ENCODE measurements at regions not wholly inside any gene's neighbourhood (a gene's known extent, or its start where the extent isn't known, plus 50 kb on each side); places are given as distances from the start of the nearest gene placed in this dataset.

DNA sequence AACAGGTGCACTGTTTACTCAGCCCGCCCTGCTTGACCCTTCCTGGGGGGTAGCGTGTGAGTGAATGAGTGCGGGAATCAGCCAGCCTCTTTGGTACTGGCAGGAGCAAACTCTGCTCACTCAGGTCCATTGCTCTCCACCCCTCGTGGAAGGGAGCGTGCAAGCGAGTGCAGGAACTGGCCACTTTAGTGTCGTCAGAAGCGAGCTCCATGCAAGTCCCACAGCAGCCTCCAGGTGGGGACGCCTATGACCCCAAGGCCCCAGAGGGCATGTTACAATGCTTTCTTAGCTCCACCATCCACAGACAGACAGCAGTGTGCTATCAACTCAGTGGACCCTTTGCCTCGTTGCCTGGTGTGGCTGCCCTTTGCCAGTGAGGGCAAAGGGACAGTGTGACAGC is 1025.1 kb upstream of the CDH8 start:
- DNase-seq: no peak
- H3K27me3 Mint-ChIP-seq: no peaks in the 10 kb centered on the region
- no peak overlapping the region for H3K4me3 Mint-ChIP-seq
- intact Hi-C loops (cut with micrococcal nuclease): no loop called here
- H3K27ac Mint-ChIP-seq: no peak overlapping the region
- no peaks in the 10 kb centered on the region for H3K36me3 Mint-ChIP-seq
- CTCF ChIA-PET: no interaction called here
- peaks cover 46% of the 10 kb centered on the region for H3K9me3 Mint-ChIP-seq
- POLR2A ChIA-PET: no interaction called here
- no peaks in the 10 kb centered on the region for H3K4me1 Mint-ChIP-seq (ENCODE audit: low read depth)

DNA sequence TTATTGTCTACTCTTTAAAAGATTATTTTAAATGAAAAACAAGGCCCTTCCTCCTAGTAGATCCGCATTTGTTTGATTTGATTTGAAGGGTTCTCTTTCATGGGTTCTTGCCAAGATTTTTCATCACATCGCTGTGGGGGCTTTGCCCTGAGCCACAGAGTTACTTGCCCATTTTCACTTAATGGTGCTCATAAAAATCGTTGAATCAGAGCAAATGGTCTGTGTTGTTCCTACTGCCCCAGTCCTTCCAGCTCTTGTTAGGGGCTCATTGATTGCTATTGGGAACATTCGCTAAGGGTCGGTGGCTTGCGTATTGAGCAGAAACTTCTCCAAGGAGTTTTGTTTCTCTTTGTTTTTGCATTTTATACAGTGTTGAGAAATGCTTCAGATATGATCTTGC is 1023.4 kb upstream of the CDH8 start:
- no peak overlapping the region for H3K4me3 Mint-ChIP-seq
- H3K9me3 Mint-ChIP-seq: peaks cover 46% of the 10 kb centered on the region
- no peaks in the 10 kb centered on the region for H3K36me3 Mint-ChIP-seq
- no peak for DNase-seq
- no peaks in the 10 kb centered on the region for H3K27me3 Mint-ChIP-seq
- ChIA-PET POLR2A (no interaction called here), CTCF (no interaction called here)
- no peak overlapping the region for H3K27ac Mint-ChIP-seq
- no peaks in the 10 kb centered on the region for H3K4me1 Mint-ChIP-seq (ENCODE audit: low read depth)
- intact Hi-C loops (cut with micrococcal nuclease): no loop called here

DNA sequence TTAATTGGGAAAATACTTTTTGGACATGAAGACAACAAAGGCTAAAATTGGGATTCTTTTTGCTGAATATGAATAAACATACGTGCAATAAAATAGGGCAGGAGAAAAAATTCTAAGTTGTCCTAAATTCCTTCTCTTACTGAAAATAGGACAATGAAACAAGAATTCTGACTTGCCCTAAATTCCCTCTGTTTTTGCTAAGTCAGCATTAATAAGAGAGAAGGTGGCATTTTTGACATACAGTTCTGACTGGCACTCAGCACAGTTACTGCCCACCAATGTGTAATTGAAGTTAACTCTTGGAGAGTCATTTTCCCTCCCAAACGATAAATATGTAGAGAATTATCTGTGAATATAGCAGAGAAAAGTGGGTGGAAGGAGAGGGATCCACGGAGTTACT is 1021.1 kb upstream of the CDH8 start:
- Mint-ChIP-seq H3K4me3 (no peak overlapping the region), H3K27me3 (no peaks in the 10 kb centered on the region), H3K27ac (no peak overlapping the region), H3K36me3 (no peaks in the 10 kb centered on the region), H3K9me3 (peaks cover 38% of the 10 kb centered on the region), H3K4me1 (ENCODE audit: low read depth) (no peaks in the 10 kb centered on the region)
- intact Hi-C loops (cut with micrococcal nuclease): no loop called here
- DNase-seq: no peak
- ChIA-PET POLR2A (no interaction called here), CTCF (no interaction called here)

DNA sequence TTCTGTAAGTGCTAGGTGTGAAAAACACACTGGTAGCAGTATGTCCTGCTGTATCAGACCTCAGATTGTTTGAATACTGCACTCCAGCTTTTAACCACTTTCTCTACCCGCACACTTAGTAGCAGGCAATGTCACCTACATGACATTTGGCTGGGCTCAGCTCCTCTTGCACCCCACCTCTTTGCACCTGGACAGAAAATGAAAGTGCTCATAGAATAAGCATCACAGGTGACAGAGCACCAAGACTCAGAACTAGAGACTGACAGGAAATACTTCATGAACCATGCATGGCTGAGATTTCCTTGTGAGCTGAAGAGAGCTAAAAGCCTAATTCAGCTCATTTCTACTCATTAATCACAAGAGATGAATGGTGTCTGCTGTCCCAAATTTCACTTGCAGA is 1014.2 kb upstream of the CDH8 start:
- peaks cover 29% of the 10 kb centered on the region for H3K9me3 Mint-ChIP-seq
- DNase-seq: no peak
- H3K4me1 Mint-ChIP-seq (ENCODE audit: low read depth): no peaks in the 10 kb centered on the region
- no peak overlapping the region for H3K4me3 Mint-ChIP-seq
- H3K36me3 Mint-ChIP-seq: no peaks in the 10 kb centered on the region
- H3K27me3 Mint-ChIP-seq: no peaks in the 10 kb centered on the region
- H3K27ac Mint-ChIP-seq: no peak overlapping the region
- CTCF ChIA-PET: no interaction called here
- POLR2A ChIA-PET: no interaction called here
- intact Hi-C loops (cut with micrococcal nuclease): no loop called here

DNA sequence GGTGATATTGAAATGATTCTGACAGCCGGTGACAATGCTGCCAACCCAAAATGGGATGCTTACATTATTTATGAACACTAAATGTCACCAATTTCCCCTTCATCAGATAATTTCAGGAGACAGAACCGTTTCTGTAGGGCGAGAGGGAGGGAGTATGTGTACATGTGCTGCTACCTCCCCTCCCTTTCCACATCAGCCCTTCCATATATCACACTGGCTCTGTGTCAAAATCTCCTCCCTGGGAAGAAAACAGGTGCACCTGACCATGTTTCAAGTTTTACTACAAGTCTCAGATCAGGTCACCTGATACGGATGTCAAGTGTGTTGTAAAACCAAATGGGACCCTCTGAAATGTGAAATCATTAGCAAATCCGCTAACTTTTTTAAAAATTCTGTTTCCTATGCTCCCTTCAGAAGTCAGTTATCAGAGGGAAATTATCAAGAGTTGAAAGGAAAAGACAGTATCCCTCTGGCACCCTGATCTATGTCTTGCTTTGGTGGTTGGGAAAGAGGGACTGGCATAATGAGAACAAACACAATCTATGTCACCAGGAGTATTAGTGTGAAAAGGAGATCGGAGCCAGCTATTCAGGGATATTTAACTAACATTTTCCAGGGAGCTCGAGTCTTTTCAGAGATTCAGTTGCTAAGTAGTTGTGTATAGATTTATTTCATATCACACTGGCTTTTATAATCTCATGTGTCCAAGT is 1002.3 kb upstream of the CDH8 start:
- no peak overlapping the region for H3K27ac Mint-ChIP-seq
- H3K9me3 Mint-ChIP-seq: peaks cover 39% of the 10 kb centered on the region
- ChIA-PET POLR2A (no interaction called here), CTCF (no interaction called here)
- no peaks in the 10 kb centered on the region for H3K27me3 Mint-ChIP-seq
- no peaks in the 10 kb centered on the region for H3K4me1 Mint-ChIP-seq (ENCODE audit: low read depth)
- H3K4me3 Mint-ChIP-seq: no peak overlapping the region
- no peak for DNase-seq
- no peaks in the 10 kb centered on the region for H3K36me3 Mint-ChIP-seq
- intact Hi-C loops (cut with micrococcal nuclease): no loop called here

DNA sequence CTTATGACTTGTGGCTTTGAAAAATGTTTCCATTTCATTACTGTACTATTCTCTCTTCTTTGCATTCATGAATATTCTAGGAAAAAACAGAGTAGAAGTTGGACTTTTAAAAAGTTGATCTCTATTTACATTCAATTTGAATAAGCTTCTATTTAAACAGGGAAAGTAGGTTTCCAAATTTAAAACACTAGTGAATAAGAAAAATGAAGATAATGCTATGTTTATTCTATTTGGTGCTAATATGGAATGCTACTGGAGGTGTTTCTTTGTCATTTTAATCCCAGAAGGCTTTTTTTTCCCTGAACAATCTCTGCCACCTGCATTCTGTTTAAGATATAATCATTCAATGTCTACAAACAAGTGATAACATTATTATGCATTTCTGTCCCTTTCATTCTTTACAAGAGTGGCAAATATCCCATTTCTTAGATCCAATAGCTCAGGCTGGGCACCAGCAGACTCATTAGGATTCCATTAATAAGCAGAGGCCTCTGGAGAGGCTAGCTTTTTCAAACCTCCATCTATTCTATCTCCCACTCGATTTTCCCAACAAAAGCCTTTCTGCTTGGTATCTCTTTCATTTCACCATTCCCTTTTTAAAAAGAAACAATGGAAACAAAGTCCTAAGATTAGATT is 1001.6 kb upstream of the CDH8 start:
- ChIA-PET POLR2A (no interaction called here), CTCF (no interaction called here)
- no peaks in the 10 kb centered on the region for H3K36me3 Mint-ChIP-seq
- no peaks in the 10 kb centered on the region for H3K27me3 Mint-ChIP-seq
- no peak overlapping the region for H3K4me3 Mint-ChIP-seq
- H3K4me1 Mint-ChIP-seq (ENCODE audit: low read depth): no peaks in the 10 kb centered on the region
- DNase-seq: no peak
- no peak overlapping the region for H3K27ac Mint-ChIP-seq
- peaks cover 45% of the 10 kb centered on the region for H3K9me3 Mint-ChIP-seq
- intact Hi-C loops (cut with micrococcal nuclease): no loop called here

DNA sequence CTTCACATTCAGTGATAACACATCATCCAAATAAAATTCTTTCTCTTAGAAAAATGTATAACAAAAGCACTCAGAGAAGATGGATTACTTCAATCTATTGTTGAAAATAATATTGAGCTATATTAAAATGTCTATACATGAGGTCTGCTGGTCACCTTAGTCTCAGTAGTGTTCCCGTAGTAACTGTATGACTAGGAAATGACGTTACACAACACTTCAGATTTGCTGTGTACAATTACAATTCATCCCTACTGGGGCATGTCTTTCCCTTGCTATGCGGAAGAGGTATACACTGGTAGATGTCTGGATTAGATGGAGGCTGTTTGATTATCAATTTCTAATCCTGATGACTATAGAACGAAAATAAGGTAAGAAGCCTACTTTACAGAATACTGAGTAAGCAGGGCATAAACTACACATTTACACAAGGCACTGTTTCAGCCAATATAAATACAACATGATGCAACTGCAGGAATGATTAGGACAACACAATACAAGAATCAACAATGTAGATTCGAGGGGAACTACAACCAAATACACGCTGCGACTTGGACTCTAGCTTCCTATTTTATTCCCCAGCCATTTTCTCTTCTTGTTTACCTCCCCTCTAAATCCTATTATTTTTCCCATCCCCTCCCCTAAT is 982.5 kb upstream of the CDH8 start:
- Mint-ChIP-seq H3K4me1 (ENCODE audit: low read depth) (no peaks in the 10 kb centered on the region), H3K36me3 (no peaks in the 10 kb centered on the region), H3K27me3 (no peaks in the 10 kb centered on the region), H3K4me3 (no peak overlapping the region), H3K9me3 (peaks cover 34% of the 10 kb centered on the region), H3K27ac (no peak overlapping the region)
- intact Hi-C loops (cut with micrococcal nuclease): no loop called here
- ChIA-PET CTCF (no interaction called here), POLR2A (no interaction called here)
- DNase-seq: no peak

DNA sequence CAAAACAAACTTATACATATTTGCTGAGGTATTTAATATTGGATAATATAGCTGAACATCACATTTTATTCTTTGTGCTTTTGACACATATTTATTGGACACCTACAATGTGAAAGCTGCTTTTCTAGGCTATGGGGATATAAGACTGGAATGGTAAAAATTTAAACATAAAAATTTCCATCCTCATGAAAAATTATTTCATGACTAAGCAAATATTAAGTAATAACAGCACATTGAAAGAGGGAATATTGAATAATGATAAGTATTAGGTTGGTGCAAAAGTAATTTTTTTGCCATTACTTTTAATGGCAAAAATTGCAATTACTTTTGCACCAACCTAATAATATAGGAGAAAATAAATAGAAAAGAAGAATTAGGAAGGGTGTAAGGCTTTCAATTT is 972.5 kb upstream of the CDH8 start:
- Mint-ChIP-seq H3K27me3 (no peaks in the 10 kb centered on the region), H3K27ac (no peak overlapping the region), H3K4me3 (no peak overlapping the region), H3K4me1 (ENCODE audit: low read depth) (no peaks in the 10 kb centered on the region), H3K9me3 (peaks cover 38% of the 10 kb centered on the region), H3K36me3 (no peaks in the 10 kb centered on the region)
- POLR2A ChIA-PET: interaction anchor here (0.6 kb wide), 1 partner anchor 608 kb away, joined by 5 read pairs; no protein-coding TSS in a partner anchor
- CTCF ChIA-PET: no interaction called here
- intact Hi-C loops (cut with micrococcal nuclease): no loop called here
- DNase-seq: no peak

DNA sequence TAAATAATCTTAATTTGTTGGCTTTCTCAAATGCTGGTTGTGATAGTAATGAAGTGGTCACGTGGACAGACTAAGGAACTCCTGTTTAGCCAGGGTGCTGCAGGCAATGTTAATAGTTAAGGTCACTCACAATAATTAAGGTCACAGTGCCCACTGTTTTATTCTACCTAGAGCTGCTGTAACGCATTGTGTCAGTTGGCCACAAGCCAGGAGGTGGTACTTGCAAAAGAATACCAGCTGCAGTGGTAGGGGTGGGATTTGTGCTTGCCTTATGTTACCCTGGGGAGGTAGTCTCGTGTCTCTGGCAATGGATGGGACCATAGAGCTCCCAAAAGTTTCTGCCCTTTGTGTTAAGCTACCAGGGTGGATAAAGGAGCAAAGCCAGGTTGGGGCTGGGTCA is 969.1 kb upstream of the CDH8 start:
- Mint-ChIP-seq H3K27me3 (no peaks in the 10 kb centered on the region), H3K4me1 (ENCODE audit: low read depth) (no peaks in the 10 kb centered on the region), H3K9me3 (peaks cover 37% of the 10 kb centered on the region), H3K4me3 (no peak overlapping the region), H3K27ac (no peak overlapping the region), H3K36me3 (no peaks in the 10 kb centered on the region)
- intact Hi-C loops (cut with micrococcal nuclease): no loop called here
- ChIA-PET POLR2A (no interaction called here), CTCF (no interaction called here)
- no peak for DNase-seq

DNA sequence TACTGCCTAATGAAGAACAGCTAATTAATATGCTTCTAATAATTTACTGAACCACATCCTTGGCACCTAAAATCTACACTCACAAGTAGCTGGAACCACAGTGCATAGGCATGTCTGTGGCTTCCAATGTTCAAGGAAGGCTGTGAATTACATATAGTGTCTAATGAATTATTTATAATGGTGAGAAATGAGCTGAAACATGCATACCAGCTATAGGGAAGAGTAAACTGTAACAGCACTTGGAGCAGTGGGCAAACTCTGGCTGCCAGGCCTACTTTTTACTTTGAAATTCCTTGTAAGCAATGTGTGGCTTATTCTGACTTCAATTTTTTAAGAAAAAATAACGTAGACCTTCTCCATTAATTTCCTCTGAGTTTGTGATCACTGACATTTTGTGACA is 953.2 kb upstream of the CDH8 start:
- ChIA-PET POLR2A (no interaction called here), CTCF (no interaction called here)
- DNase-seq: no peak
- H3K27ac Mint-ChIP-seq: no peak overlapping the region
- H3K27me3 Mint-ChIP-seq: no peaks in the 10 kb centered on the region
- no peak overlapping the region for H3K4me3 Mint-ChIP-seq
- no peaks in the 10 kb centered on the region for H3K4me1 Mint-ChIP-seq (ENCODE audit: low read depth)
- no peaks in the 10 kb centered on the region for H3K36me3 Mint-ChIP-seq
- intact Hi-C loops (cut with micrococcal nuclease): no loop called here
- peaks cover 33% of the 10 kb centered on the region for H3K9me3 Mint-ChIP-seq

DNA sequence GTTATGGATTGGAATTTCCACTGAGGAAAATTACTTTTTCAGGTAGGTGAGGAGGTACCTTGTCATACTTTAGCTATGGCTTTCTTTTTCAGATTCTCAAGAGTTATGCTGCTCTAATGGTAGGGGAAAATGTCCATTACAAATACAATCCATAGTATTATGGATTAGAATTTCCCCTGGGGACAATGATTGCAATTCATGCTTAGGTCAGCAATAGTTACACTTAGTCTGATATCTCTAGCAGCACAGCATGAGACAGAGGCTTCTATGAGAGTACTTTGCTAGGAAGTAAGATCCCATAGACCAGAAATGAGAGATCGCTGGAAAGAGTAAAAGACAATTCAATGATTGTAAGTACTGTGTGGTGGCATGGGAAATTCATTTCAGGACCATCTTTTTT is 949.5 kb upstream of the CDH8 start:
- Mint-ChIP-seq H3K27ac (no peak overlapping the region), H3K4me3 (no peak overlapping the region), H3K36me3 (no peaks in the 10 kb centered on the region), H3K9me3 (peaks cover 41% of the 10 kb centered on the region), H3K4me1 (ENCODE audit: low read depth) (no peaks in the 10 kb centered on the region), H3K27me3 (no peaks in the 10 kb centered on the region)
- no peak for DNase-seq
- POLR2A ChIA-PET: no interaction called here
- intact Hi-C loops (cut with micrococcal nuclease): no loop called here
- CTCF ChIA-PET: no interaction called here

DNA sequence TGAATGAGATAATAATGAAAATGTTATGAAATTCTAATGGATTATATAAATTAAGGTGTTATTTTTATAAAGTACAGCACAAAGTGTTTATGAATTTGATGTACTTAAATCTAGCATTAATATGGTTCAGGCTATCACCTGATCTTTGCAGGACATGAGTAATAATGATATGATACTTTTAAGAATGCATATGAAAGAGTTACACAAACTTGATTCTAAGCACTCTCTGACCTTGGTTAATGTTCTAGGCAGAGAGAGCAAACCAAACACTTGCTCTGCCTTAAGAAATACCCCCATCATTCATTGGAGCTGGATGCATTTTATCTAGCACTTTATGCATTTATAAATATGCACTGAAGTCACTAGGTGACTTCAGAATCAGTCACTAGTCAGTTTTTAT is 942.2 kb upstream of the CDH8 start:
- H3K27ac Mint-ChIP-seq: no peak overlapping the region
- H3K36me3 Mint-ChIP-seq: no peaks in the 10 kb centered on the region
- H3K27me3 Mint-ChIP-seq: no peaks in the 10 kb centered on the region
- POLR2A ChIA-PET: no interaction called here
- intact Hi-C loops (cut with micrococcal nuclease): no loop called here
- no peak overlapping the region for H3K4me3 Mint-ChIP-seq
- H3K9me3 Mint-ChIP-seq: peaks cover 21% of the 10 kb centered on the region
- CTCF ChIA-PET: no interaction called here
- no peak for DNase-seq
- H3K4me1 Mint-ChIP-seq (ENCODE audit: low read depth): no peaks in the 10 kb centered on the region

DNA sequence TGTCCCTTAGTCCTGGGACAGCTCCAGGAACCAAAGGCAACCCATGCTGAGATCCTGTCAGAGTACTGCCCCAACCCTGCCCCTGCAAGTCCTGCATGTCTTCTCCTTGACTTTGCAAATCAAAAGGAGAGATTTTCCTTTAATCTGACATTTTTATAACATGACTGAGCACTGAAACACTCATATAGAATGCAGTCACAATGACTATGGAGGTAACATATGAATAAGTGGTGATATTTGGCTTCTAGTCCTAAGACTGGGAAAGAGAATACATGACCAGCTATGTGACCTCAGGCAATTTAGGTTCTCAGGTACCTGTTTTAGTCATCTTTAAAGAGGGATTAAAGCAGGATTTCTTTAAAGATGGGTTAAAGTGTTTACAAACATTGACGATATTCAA is 941.6 kb upstream of the CDH8 start:
- H3K27me3 Mint-ChIP-seq: no peaks in the 10 kb centered on the region
- ChIA-PET POLR2A (no interaction called here), CTCF (no interaction called here)
- H3K4me3 Mint-ChIP-seq: no peak overlapping the region
- H3K27ac Mint-ChIP-seq: no peak overlapping the region
- intact Hi-C loops (cut with micrococcal nuclease): no loop called here
- no peaks in the 10 kb centered on the region for H3K36me3 Mint-ChIP-seq
- H3K4me1 Mint-ChIP-seq (ENCODE audit: low read depth): no peaks in the 10 kb centered on the region
- H3K9me3 Mint-ChIP-seq: peaks cover 17% of the 10 kb centered on the region
- DNase-seq: no peak
